GM12873 (cell line): ENCODE measurements at regions not wholly inside any gene's neighbourhood (a gene's known extent, or its start where the extent isn't known, plus 50 kb on each side); places are given as distances from the start of the nearest gene placed in this dataset.

Source experiments
- CTCF ChIP-seq: IDR thresholded peaks from 2 replicates; pipeline ENCODE4 v1.5.1; 2012; ENCODE audit warnings: low read depth, mild to moderate bottlenecking, moderate library complexity, low read length, control low read depth; ENCODE audit not compliant: insufficient read depth; ENCODE audit errors: missing control alignments

- no peak for TF ChIP-seq CTCF
These were observed 93.3 kb downstream of the EDN1 start for GRCh38 chr6:12383448-12383847.

GRCh38 chr6:12384357-12384912 is 94.3 kb downstream of the EDN1 start:
- TF ChIP-seq CTCF: no peak

GRCh38 chr6:12385316-12385715 is 95.2 kb downstream of the EDN1 start:
- TF ChIP-seq CTCF: no peak

GRCh38 chr6:12386816-12387215 is 96.7 kb downstream of the EDN1 start:
- no peak for TF ChIP-seq CTCF

- TF ChIP-seq CTCF: no peak
These were observed 101.3 kb downstream of the EDN1 start for GRCh38 chr6:12391472-12391871.

GRCh38 chr6:12392490-12392889 is 102.3 kb downstream of the EDN1 start:
- no peak for TF ChIP-seq CTCF

- no peak for TF ChIP-seq CTCF
These were observed 102.9 kb downstream of the EDN1 start for GRCh38 chr6:12393100-12393499.

- TF ChIP-seq CTCF: no peak
These were observed 104.0 kb downstream of the EDN1 start for GRCh38 chr6:12394170-12394569.
